HG03097 (cell line): ENCODE measurements at regions not wholly inside any gene's neighbourhood (a gene's known extent, or its start where the extent isn't known, plus 50 kb on each side); places are given as distances from the start of the nearest gene placed in this dataset.

Source experiments
- ATAC-seq: cut with Tn5 transposase; IDR thresholded peaks from one replicate; pipeline ENCODE4 v1.9.1; 2021; ENCODE audit not compliant: unreplicated experiment, low FRiP score

DNA sequence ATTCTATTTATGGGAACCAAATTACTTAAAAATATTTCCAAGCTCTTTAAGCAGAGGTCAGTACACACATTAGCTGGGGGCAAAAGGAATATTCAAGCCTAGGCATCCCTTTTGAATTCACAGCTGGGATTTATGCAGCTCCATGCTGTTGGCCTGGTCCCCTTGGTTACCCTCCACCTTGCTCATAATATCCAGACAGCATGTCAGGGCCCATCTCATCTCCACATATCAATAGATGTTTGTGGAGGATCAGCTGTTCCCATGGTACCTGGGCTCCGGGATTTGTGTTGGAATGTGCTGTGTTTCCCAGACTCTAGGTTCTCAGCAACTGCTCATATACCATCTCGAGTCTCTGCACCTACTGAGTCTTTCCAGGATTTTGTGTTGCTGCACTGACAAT, 534.8 kb downstream of the BMP2 start:
- ATAC-seq = no peak

DNA sequence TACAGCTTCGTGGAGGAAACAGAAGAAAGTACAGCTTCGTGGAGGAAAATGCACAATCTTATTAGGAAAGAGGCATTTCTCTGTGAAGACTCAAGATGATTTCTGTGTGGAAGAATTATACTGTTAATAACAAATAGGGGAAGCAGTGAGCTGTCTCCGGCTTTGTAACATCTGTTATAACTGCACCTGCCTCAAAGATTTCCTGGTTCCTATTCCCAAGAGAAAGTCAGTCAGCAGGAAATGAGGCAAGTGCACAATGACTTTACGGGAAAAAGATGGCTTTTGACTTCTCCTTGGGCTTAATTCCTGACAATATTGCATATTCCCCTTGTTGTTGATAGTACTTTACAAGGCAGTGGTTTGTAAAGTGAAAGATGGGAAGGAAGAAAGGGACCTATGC, 538.5 kb downstream of the BMP2 start:
- ATAC-seq = no peak

DNA sequence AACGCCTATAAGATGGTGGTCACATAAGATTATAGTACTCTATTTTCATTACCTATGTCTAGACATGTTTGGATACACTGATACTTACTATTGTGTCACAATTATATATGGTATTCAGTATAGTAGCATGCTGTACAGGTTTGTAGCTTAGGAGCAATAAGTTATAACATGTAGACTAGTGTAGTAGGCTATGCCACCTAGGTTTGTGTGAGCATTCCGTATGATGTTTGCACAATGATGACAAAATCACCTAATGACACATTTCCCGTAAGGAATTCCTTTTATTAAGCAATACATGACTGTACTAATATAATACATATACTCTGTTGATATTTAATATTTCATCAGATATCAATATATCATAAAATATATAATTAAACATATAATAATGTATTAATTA, 540.7 kb downstream of the BMP2 start:
- ATAC-seq = no peak

DNA sequence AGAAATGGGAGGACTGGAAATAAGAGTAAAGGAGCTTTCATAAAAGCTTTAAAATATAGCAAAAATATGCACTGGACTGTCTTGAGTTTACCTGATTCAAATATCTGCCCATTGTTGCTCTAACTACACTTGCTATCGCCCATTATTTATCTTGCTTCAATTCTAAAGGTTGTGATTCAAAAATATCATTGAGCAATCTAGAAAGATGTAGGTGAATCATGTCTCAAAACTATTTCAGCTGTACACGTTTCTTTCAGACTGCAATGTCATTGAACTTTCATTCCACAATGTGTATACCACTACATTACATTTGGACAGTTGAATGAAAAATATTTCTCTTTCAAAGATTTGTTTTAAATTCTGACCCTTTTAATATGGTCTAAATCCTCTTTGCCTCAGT, 545.6 kb downstream of the BMP2 start:
- no peak for ATAC-seq

DNA sequence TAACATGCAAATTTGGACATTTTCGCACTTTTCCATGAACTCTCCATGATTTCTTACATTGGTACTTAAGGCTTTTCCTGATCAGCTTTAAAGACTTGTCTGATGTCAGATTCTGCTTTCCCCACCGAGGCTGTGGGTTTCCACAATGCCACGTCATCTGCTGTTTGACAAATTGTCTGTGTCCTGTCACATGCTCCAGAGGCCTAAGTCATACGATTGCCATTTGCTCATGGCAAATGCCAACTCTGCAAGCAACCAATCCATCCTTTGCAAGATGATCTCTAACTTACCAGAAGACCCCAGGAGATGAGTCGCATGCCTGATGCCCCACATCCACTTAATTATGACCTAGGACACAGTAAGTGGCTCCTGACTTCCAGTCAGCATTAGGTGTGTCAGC, 556.5 kb downstream of the BMP2 start:
- ATAC-seq = no peak

DNA sequence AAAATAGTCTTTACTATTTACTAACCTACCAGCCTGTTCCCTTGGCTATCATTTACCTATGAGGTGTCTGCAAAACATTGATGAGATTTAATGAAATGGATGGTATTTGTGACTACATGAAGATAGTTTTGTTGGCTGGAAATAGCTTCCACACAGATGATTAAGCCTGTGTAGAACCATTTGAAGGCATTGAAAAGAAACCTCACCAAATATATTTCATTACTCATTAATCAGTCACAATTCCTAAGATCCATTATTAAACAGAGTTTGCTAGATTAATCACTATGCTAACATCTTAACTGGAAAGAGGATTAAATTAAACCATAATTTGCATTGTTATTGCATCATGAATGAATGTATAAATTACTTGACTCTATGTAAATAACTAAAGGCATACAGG, 560.3 kb downstream of the BMP2 start:
- ATAC-seq = no peak

DNA sequence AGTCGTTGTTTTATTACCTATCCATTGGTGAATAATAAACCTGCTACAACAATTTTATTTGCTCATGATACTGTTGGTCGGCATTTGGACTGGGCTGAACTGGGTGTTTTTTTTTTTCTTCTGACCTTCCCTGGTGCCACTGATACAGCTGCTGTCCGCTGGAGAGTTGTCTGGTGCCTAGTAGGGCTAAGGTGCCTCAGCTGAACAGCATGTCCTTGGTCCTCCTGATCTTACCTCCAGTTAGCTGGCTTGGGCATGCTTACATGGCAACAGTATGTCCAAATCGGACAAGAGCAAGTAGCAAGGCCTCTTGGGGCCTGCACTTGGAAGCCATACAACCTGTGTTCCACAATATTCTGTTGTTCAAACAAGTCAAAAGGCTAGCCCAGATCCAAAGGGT, 563.4 kb downstream of the BMP2 start:
- no peak for ATAC-seq

DNA sequence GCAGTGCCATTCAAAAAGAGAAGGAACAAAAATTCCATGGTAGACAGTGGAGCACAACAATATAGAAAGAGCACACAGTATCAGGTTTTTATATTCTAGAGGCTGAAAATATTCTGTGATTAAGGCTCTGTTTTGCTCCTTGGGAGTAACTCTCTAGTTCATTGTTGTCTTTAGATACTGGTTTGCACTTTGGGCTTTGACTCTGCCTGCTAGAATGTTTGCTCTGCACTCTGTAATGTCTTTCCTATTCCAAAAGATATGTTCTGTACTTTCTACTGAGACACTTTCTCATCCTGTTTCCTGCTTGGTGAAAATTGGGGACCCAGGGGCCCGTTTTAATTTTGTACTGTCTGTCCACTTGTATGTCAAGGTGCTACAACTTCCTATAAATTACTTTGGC, 564.7 kb downstream of the BMP2 start:
- no peak for ATAC-seq

DNA sequence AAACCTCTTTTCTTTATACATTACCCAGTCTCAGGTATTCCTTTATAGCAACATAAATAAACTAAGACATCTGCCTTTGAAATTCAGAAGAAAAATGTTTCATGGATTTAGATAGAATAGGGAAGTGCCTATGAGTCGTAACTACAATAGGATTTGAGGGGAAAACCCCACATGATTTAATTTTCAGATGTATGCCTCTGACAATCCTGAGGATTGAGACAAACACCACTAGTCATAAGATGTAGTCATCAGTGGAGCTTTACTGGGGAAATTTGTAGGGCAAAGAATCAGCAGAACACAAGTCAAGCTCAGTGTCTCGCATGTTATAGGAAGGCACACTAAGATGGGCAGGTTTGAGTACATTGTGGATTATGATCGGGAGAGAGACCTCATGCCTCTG, 566.4 kb downstream of the BMP2 start:
- ATAC-seq = no peak

DNA sequence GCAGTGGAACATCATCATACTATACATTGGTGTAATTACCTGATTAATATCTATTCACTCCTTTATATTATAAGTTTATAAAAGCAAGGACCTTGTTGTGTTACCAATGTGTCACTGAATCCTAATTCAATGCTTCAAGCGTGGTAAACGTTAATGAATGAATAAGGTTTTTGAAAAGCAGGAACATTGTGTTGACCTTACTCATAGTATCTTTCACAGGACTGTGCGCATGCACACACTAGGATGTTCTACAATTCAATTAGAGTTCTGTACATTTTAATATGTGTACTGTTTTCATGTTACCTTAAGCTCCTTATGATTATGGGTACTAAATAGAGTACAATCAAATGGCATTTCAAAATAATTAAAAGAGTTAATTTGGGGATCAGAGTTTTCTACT, 578.5 kb downstream of the BMP2 start:
- no peak for ATAC-seq

DNA sequence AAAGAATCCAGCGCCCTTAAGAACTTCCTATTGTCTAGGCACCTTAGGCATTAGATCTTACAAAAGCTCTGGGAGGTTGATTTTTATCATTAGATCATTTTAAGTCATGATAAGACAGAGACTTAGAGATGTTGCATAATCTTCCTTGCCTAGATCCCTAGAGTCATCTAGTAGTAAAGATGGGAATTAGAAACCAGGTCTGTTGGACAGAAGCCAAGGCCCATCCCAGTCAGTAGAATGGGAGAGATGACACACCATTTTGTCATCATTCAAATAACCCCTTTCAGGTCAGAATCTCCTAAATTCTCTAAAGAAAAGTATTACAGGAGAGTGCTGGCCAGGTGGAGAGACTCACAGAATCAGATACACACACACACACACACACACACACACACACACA, 579.1 kb downstream of the BMP2 start:
- no peak for ATAC-seq

DNA sequence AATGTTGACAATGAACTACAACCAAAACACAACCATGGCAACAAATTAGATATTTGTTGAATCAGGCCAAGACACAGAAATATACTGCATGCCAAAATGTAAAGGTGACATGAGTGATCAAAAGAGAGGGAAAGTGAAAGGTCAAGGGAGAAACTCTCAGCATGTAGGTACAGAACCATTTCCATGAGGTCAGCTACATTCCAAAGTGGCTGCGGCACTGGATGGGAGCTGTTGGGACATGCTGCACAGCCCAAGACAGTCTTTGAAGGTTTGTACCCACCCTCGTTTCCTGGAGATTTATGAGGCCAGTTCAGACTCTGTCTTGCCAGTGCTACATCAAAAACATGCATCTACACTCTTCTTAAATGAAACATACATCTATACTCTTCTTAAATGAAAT, 579.9 kb downstream of the BMP2 start:
- ATAC-seq = no peak

DNA sequence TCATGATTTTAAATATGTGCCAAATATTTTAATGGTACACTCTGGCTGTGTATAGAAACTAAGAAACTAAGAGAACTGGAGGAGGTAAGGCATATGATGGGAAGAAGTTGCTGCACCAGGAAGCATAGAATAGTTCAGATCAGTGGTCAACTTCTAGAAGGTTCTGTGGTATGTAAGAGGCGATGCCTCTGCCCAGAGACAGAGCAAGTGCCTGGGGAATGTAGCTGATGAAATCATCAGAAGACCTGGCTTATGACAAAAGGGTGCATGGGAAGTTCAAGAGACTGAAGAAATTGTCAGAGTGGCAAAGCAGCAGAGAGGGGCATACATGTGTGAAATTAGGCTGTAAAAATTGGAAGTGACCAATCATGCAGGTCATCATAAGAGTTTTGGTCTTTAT, 580.8 kb downstream of the BMP2 start:
- ATAC-seq = no peak

DNA sequence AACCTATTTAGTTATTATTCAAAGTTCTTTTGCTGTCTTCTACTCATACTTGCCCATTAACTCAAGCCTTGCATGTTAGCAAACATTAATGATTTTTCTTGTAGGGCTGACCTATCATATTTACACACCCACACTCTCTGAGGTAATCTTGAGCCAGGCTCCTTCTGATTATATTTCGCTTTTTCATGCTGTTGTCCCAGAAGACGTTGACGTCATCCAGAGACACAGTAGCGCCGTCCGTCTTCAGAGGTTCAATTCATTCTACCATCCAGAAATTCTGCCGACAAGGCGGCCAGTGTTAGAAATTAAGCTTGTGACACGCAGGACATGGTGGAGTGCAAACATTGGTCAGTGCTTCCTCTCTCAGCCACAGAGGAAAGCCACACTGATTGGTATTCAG, 584.7 kb downstream of the BMP2 start:
- no peak for ATAC-seq

DNA sequence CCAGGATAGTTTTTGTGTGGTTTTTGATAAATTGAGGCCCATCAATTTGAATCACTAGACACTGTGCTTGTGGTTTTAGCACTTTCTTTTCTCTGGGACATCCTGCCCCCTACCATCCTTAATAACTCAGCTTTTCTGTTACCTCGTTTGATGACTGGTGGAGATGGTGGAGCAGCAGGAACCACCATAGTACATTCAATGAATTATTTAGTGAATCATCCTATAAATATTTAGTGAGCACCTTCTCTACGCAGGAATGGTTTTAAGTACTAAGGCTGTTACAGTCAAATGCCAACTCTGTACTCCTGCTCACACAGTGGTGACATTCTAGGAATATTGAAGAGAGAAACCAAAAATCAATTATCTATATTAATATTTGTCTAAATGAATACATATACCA, 585.2 kb downstream of the HAO1 start:
- no peak for ATAC-seq

DNA sequence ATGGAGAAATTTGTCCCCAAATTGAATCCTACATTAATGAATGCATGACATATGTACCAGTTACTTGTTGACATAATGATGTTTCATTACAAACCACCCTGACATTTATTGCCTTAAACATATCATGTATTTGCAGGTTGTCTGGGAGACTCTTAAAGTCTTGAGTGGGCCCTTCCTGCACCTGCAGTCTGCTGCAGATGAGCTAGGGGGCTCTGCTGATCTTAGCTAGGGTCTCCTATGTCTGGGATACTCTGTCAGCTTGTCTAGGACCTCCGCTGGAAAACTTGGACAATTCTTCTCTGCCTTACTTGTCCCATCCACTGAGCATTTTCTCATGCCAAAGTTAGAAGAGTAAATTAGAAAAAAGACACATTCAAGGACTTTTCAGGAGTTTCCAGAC, 581.6 kb downstream of the HAO1 start:
- ATAC-seq = no peak

DNA sequence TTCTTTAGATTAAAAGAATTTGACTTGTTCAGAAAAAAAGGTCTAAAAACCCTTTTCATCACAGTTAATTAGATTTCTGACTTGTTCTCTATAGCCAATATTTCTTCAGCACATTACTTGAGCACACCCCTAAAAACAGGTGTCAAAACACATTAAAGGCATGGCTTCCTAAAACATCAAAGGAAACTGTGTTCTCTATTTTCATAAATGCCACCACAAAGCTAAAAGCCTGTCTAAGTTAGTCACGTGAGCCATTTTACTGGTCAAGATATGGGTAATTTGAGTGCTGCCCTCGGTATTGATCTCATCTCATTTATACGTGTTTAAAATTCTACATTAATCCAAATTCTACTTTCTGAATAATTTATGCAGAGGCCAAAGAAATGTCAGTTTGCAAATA, 580.5 kb downstream of the HAO1 start:
- no peak for ATAC-seq

DNA sequence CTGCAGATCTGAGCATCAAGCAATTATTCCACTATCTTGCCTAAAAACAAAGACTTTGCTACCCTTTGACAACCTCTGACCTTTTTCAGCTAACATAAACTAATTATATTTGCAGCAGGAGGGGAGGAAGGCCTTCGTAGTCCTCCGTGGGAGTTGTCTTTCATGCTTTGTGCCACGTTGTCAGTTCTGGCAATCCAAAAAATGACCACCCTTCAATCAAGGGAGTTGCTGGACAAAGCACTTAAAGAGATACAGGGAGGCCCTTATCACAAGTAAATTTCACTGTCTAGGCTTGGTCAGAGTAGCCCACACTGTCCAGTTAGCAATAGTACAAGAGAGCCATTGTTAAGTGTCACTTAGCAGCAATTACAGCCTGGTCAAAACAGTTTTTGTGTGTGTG, 578.9 kb downstream of the HAO1 start:
- ATAC-seq = no peak

DNA sequence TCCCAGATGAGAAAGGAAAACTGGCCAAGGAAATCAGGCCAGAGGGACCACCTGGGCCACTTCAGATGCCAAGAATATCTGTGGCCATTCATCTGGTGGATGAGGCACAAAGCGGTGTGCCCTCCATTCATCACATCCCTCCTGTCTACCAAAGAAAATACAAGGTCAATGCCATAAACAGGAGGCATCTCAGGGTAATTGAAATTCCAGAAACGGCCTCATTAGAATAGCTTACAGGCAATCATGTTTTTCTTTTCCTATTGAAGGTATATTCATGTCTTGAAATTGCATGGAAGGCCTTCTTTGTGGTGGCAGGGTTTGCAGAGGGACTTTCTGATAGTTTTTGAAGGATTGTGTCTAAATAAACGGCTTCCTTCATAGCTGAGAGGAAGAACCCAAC, 578.3 kb downstream of the HAO1 start:
- ATAC-seq = no peak

DNA sequence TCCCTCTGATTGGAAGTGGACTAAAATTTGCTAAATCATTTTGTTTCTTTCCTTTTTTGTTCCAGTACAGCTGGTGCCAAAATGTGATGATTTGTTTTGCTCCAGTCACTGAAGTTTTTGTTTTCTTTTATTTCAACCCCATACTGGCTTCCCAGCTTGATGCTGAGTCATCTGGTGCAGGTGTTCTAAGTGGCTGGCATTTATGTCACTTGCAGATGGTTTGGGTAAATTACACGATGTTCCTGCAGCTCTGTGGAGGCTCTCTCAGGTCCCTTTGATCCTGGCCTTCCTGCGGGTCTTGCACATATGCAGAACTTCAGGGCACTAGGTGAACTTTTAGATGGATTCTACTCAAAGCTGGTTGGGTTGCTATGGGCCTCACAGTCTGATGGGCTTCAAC, 577.7 kb downstream of the HAO1 start:
- no peak for ATAC-seq

DNA sequence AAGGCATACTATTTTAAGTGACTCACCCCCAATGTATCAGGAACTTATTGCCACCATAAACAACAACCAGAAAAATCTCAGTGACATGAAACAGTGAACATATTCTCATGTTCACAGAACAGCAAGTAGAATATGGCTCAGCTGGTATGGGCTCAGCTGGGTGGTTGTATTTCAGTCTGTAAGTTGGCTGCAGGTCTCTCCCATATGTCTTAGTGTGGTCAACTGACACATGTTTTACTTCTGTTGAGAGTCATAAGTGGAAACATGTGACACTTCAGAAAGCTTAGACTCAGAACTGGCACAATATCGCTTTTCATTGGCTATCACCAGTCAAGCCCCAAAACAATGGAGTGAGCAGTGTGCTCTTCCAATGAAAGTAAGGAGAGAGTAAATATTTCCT, 574.1 kb downstream of the HAO1 start:
- no peak for ATAC-seq

DNA sequence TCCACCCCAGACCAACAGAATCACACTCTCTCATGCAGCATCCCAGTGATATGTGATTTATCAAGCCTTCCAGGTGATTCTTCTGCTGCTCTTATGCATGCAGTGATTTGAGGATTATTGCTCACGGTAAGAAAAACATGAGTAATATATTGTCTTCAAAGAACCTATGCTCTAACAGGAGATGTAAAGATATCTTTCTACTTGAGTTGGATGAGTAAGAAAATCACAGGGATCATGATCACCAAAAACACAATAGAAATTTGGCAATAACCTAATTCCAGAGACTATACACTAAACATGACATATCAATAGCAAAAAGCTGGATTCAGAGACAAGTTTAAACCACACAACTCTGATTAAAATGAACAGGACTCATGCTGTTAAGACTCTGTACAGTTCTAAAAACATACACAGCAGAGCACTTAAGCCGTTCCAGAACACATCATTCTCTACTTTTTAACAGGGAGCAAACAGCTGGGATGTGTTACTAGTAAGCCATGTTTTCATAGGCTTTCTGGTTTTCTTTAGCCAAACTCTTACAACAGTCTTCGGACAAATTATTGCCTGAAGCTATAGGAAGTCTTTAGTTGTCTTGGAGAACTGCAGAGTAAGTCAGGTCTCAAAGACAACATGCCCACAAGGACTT, 568.6 kb downstream of the HAO1 start:
- no peak for ATAC-seq

DNA sequence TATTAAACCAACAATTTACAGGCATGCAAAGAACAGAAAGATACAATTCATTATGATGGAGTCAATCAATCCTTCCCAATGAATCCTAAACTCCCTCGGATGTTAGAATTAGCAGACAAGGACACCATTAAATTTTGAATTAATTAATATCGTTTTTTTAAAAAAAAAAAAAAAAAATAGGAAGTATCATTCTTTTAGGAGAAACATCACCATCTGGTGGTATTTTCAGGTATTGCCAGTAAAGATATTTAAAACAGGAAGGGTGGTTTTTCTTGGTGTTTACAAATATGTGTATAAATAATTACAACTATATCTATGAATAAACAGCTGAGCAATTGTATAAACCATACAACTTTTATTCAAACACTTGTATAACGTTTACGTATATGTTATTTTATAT, 564.4 kb downstream of the HAO1 start:
- ATAC-seq = no peak
